ENCODE measurements at regions not wholly inside any gene's neighbourhood (a gene's known extent, or its start where the extent isn't known, plus 50 kb on each side); places are given as distances from the start of the nearest gene placed in this dataset.

DNA sequence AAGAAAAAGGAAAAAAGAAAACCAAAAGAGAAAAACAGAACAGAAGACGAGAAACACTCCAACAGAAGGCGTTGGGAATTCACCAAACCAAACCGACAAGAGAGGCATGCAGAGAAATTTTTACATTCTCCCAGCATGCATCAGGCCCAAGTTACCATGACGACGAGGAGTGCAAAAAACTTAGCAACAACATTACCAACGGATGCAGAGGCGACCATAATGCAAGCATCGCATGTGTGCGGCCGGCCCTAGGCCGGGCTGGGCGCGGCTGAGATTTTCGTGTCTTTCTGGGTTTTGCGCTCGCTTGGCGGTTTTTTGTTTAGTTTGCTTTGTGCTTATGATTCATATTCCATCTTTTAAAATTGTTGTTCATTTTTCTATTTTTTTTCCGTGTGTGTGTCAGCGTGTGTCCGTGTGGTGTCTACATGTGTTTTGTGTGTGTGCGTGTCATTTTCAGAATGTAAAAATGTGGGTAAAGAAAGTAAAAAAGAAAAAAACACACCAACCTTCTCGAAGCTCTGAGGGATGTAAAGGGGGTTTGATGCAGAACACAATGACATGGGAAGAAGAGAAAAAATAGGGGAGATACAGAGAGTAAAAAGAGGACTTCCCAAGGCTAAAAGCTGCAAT, 84.9 kb downstream of the PTPRS start:
- no peak for DNase-seq (ENCODE audit: low read depth, low spot score)
- H3K4me3 ChIP-seq (ENCODE audit: low read depth, low read length), result no peak overlapping the region
- TF ChIP-seq CTCF (IDR thresholded peaks at IDR 0.05; ENCODE audit: insufficient read depth, low read length, missing control alignments), result no peak
- ChIA-PET CTCF (no interaction called here), POLR2A (no interaction called here)

DNA sequence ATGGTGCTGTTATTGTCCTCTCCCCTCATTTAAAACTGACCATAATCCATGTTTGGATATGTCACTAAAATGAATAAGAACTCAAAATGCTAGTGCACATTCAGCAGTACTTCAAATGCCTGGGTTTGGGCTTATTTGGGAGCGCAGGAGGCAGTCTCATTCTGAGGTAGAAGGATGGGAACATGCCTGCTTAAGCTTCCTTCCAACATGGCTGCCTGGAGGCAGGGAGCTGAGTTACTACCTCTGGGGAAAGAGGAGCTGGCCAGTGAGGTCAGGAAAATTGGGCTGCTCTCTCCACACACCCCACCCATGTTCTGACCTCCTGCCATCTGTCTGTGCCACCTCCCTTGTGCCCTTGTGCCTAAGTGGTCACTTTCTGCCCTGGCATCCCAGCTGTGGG, 85.7 kb downstream of the PTPRS start:
- no peak for DNase-seq (ENCODE audit: low read depth, low spot score)
- CTCF ChIA-PET, result no interaction called here
- POLR2A ChIA-PET, result no interaction called here
- H3K4me3 ChIP-seq (ENCODE audit: low read depth, low read length), result no peak overlapping the region
- no peak for TF ChIP-seq CTCF (IDR thresholded peaks at IDR 0.05; ENCODE audit: insufficient read depth, low read length, missing control alignments)

- POLR2A ChIA-PET, result no interaction called here
- no peak overlapping the region for H3K4me3 ChIP-seq (ENCODE audit: low read depth, low read length)
- TF ChIP-seq CTCF (IDR thresholded peaks at IDR 0.05; ENCODE audit: insufficient read depth, low read length, missing control alignments), result no peak
- CTCF ChIA-PET, result no interaction called here
- no peak for DNase-seq (ENCODE audit: low read depth, low spot score)
Observed at GRCh38 chr19:5254543-5254942, 86.1 kb downstream of the PTPRS start.

- no peak overlapping the region for H3K4me3 ChIP-seq (ENCODE audit: low read depth, low read length)
- POLR2A ChIA-PET, result interaction anchor here (0.8 kb wide), 1 partner anchor 9 kb away, joined by 3 read pairs; no protein-coding TSS in a partner anchor
- CTCF ChIA-PET, result no interaction called here
- no peak for DNase-seq (ENCODE audit: low read depth, low spot score)
- no peak for TF ChIP-seq CTCF (IDR thresholded peaks at IDR 0.05; ENCODE audit: insufficient read depth, low read length, missing control alignments)
Observed at GRCh38 chr19:5253406-5254110, 87.1 kb downstream of the PTPRS start.

DNA sequence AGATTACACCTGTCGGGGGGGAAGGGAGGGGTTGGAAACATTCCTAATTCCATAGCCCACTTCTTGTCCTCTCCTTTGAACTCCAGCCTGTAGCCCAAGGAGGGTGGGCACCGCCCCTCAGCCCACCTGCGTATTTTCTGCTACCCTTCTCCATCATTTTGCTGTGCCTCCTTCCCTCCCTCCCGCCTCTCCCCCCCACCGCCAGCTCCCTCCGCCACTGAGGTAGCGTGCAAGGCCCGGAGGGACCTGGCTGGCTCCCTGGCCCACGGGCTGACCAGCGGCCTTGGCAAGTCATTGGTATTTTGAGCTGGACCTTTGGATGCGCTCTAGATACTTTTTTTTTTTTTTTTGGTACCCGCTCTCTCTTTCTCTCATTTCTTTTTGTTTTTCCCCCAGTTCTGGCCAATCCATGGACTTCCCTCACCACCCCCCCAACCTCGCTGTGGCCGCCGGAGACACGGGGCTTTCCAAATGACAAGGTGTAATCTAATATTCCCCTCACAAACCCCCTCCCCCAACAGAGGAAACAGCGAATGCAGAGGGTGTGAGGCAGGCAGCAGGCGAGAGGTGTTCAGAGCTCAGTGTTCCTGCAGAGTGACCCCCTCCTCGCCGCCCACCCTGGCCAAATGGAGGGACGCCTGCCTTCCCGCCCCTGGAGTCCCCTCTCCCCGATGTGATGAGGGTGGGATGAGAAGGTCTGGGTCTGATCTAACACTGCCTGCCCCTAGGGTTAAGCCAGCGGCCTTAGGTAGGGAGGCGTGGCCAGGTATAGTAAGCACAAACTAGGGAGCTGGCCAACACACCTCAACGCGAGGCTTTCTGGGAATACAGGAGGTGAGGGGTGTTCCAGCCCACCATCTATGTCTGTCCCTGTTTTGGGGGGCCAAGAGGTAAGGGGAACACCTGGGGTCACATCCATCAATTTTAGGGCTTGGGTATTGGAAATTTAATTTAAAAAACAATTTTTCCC, 89.2 kb downstream of the PTPRS start:
- POLR2A ChIA-PET, result no interaction called here
- no peak overlapping the region for H3K4me3 ChIP-seq (ENCODE audit: low read depth, low read length)
- DNase-seq (ENCODE audit: low read depth, low spot score), result no peak
- TF ChIP-seq CTCF (IDR thresholded peaks at IDR 0.05; ENCODE audit: insufficient read depth, low read length, missing control alignments), result no peak
- CTCF ChIA-PET, result no interaction called here

DNA sequence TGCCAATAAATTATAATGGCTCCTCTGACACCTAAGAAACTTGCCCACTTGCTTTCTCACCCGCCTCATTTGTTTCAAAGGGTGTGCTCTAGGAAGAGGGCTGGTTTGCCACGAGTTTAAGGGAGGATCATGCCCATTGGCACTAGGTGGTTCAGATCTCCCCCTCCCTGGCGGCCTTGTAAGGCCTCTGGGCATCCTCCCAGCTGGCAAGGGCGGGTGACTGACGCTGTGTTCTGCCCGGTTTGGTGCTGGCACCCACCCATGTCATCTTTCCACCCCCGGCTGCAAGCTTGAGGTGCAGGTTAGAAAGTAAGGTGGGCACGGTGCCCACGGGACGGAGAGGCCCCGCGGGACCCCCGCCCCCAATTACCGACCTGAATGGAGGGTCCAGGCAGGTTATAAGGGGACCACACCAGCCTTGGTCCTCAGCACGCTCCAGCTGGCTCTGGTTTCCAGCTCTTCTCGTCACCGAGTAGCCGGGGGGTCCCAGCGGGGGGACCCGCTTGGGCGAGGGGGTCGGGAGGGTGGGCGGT, 90.4 kb downstream of the PTPRS start:
- no peak overlapping the region for H3K4me3 ChIP-seq (ENCODE audit: low read depth, low read length)
- no peak for TF ChIP-seq CTCF (IDR thresholded peaks at IDR 0.05; ENCODE audit: insufficient read depth, low read length, missing control alignments)
- no peak for DNase-seq (ENCODE audit: low read depth, low spot score)
- POLR2A ChIA-PET, result no interaction called here
- CTCF ChIA-PET, result no interaction called here
